Suppressor macrophage treated with lipopolysaccharide for 1 hour (primary cell): ENCODE measurements at regions not wholly inside any gene's neighbourhood (a gene's known extent, or its start where the extent isn't known, plus 50 kb on each side); places are given as distances from the start of the nearest gene placed in this dataset.
A peak's percentile ranks its signal among the peaks of the same experiment; 100 is the strongest.

Source experiments
- DNase-seq, 3 donors: peaks; one replicate each; pipeline ENCODE4 v3.0.0-alpha.2; 2020 to 2022

- no peak for DNase-seq
Observed at GRCh38 chr14:97705107-97705506, 907.9 kb downstream of the VRK1 start.

- DNase-seq = no peak
Observed at GRCh38 chr14:97705976-97706375, 908.8 kb downstream of the VRK1 start.

- no peak for DNase-seq
Observed at GRCh38 chr14:97706819-97707218, 909.6 kb downstream of the VRK1 start.

- no peak for DNase-seq
Observed at GRCh38 chr14:97707603-97708002, 910.4 kb downstream of the VRK1 start.

- DNase-seq = no peak
Observed at GRCh38 chr14:97709552-97709951, 912.4 kb downstream of the VRK1 start.

GRCh38 chr14:97710726-97711125 lies 913.5 kb downstream of the VRK1 start:
- no peak for DNase-seq

GRCh38 chr14:97712471-97712870 lies 915.3 kb downstream of the VRK1 start:
- no peak for DNase-seq

GRCh38 chr14:97713023-97713422 lies 915.8 kb downstream of the VRK1 start:
- no peak for DNase-seq

GRCh38 chr14:97718886-97719442 lies 921.8 kb downstream of the VRK1 start:
- no peak for DNase-seq

GRCh38 chr14:97719931-97720330 lies 922.7 kb downstream of the VRK1 start:
- DNase-seq = no peak

- no peak for DNase-seq
Observed at GRCh38 chr14:97723351-97723750, 926.2 kb downstream of the VRK1 start.

- DNase-seq = no peak
Observed at GRCh38 chr14:97723819-97724218, 926.6 kb downstream of the VRK1 start.

- DNase-seq = peak in 1 of 3 donors; percentile 5
Observed at GRCh38 chr14:97724265-97724731, 927.1 kb downstream of the VRK1 start.

GRCh38 chr14:97726676-97727075 lies 929.5 kb downstream of the VRK1 start:
- no peak for DNase-seq

GRCh38 chr14:97730706-97731105 lies 933.5 kb downstream of the VRK1 start:
- DNase-seq = no peak

- DNase-seq = no peak
Observed at GRCh38 chr14:97731800-97732199, 934.6 kb downstream of the VRK1 start.

- no peak for DNase-seq
Observed at GRCh38 chr14:97747316-97747715, 950.1 kb downstream of the VRK1 start.

GRCh38 chr14:97748616-97749015 lies 951.4 kb downstream of the VRK1 start:
- DNase-seq = no peak

- DNase-seq = no peak
Observed at GRCh38 chr14:97757491-97757890, 960.3 kb downstream of the VRK1 start.

GRCh38 chr14:97760050-97760449 lies 962.9 kb downstream of the VRK1 start:
- DNase-seq = no peak

GRCh38 chr14:97762386-97762785 lies 965.2 kb downstream of the VRK1 start:
- DNase-seq = no peak

GRCh38 chr14:97771340-97772045 lies 974.3 kb downstream of the VRK1 start:
- DNase-seq = no peak

GRCh38 chr14:97773598-97773997 lies 976.4 kb downstream of the VRK1 start:
- no peak for DNase-seq

GRCh38 chr14:97776890-97777558 lies 979.8 kb downstream of the VRK1 start:
- no peak for DNase-seq
